Common myeloid progenitor, CD34-positive (primary cell): ENCODE measurements at regions not wholly inside any gene's neighbourhood (a gene's known extent, or its start where the extent isn't known, plus 50 kb on each side); places are given as distances from the start of the nearest gene placed in this dataset.
A peak's percentile ranks its signal among the peaks of the same experiment; 100 is the strongest.

Experiments
- CTCF ChIA-PET: fragments of 350-600 bp; sonication (Branson Sonifier 250); formaldehyde crosslinking; loops from one replicate; lab custom pipeline; 2021; ENCODE audit warnings: antibody characterized with exemption; lab: Charles Lee
- POLR2A ChIA-PET: fragments of 350-600 bp; sonication (Branson Sonifier 250); formaldehyde crosslinking; loops from one replicate; lab custom pipeline; 2021; ENCODE audit warnings: antibody characterized with exemption; lab: Charles Lee
- DNase-seq, 3 donors: peaks; one replicate each; pipeline versions ENCODE4 v3.0.0 to v3.0.0-alpha.2; 2013
- H3K27ac ChIP-seq, 2 experiments: 1 replicate in 1 of 2; 2 replicates in 1 of 2; pipeline ENCODE4 v1.7.0; 2013; ENCODE audit warnings: inconsistent platforms in 2 of 2, low read length in 2 of 2, mild to moderate bottlenecking in 2 of 2, low read depth in 1 of 2, moderate library complexity in 1 of 2; ENCODE audit not compliant: severe bottlenecking in 2 of 2, insufficient read depth in 1 of 2, poor library complexity in 1 of 2
- H3K27me3 ChIP-seq, 5 experiments: replicated peaks in 2 of 5; 1 replicate in 3 of 5; 2 replicates in 2 of 5; pipeline versions ENCODE4 v1.6.1 to v1.7.0; 2013; ENCODE audit warnings: low read length in 4 of 5, mild to moderate bottlenecking in 2 of 5, moderate library complexity in 2 of 5, inconsistent platforms in 1 of 5; ENCODE audit not compliant: insufficient read depth in 5 of 5, control insufficient read depth in 4 of 5
- H3K36me3 ChIP-seq, 4 experiments: 1 replicate in 2 of 4; 2 replicates in 2 of 4; pipeline versions ENCODE4 v1.6.1 to v1.7.0; 2013; ENCODE audit warnings: low read length in 3 of 4, control low read depth in 1 of 4, mild to moderate bottlenecking in 1 of 4; ENCODE audit not compliant: control insufficient read depth in 4 of 4, insufficient read depth in 4 of 4
- H3K4me1 ChIP-seq, 4 experiments: 1 replicate in 3 of 4; 2 replicates in 1 of 4; pipeline versions ENCODE4 v1.6.1 to v1.7.1; 2013; ENCODE audit warnings: low read length in 3 of 4, mild to moderate bottlenecking in 3 of 4, control low read depth in 1 of 4, inconsistent platforms in 1 of 4, moderate library complexity in 1 of 4; ENCODE audit not compliant: control insufficient read depth in 4 of 4, insufficient read depth in 4 of 4; ENCODE audit errors: control extremely low read depth in 1 of 4
- H3K4me3 ChIP-seq, 7 experiments: 1 replicate in 4 of 7; 2 replicates in 3 of 7; pipeline versions ENCODE4 v1.5.1 to v1.7.0; 2013; ENCODE audit warnings: mild to moderate bottlenecking in 7 of 7, low read length in 6 of 7, moderate library complexity in 6 of 7, inconsistent platforms in 2 of 7, low read depth in 2 of 7, control low read depth in 1 of 7; ENCODE audit not compliant: insufficient read depth in 4 of 7, control insufficient read depth in 1 of 7; ENCODE audit errors: extremely low read depth in 1 of 7
- H3K9me3 ChIP-seq, 5 experiments: 1 replicate in 4 of 5; 2 replicates in 1 of 5; pipeline versions ENCODE4 v1.6.1 to v1.7.1; 2013; ENCODE audit warnings: low read length in 4 of 5, mild to moderate bottlenecking in 2 of 5, inconsistent platforms in 1 of 5, low read depth in 1 of 5, moderate library complexity in 1 of 5; ENCODE audit not compliant: control insufficient read depth in 4 of 5, insufficient read depth in 2 of 5; ENCODE audit errors: control extremely low read depth in 1 of 5
- WGBS: methylation state at CpG from one replicate; pipeline ENCODE4 v1.1.5; 2013; ENCODE audit not compliant: insufficient coverage; 5-methylcytosine and 5-hydroxymethylcytosine counted together

GRCh38 chr11:36837831-36838437 lies 239.9 kb upstream of the RAG2 start:
- no CpG with 5 or more reads among the region's 1 CpG for WGBS
- Histone ChIP-seq H3K4me3 (no peak overlapping the region), H3K27me3 (no peaks in the 10 kb centered on the region), H3K36me3 (no peaks in the 10 kb centered on the region), H3K4me1 (no peaks in the 10 kb centered on the region), H3K9me3 (peaks cover 0 to 2% (median 0%) of the 10 kb centered on the region in 5 experiments), H3K27ac (no peak overlapping the region)
- CTCF ChIA-PET: no interaction called here
- no peak for DNase-seq
- POLR2A ChIA-PET: no interaction called here

- no peak for DNase-seq
- no peaks in the 10 kb centered on the region for H3K4me1 ChIP-seq
- H3K36me3 ChIP-seq: no peaks in the 10 kb centered on the region
- no peak overlapping the region for H3K27ac ChIP-seq
- H3K4me3 ChIP-seq: no peak overlapping the region
- ChIA-PET POLR2A (no interaction called here), CTCF (no interaction called here)
- WGBS: 95% methylated on average over 6 of the region's 10 CpGs
- H3K9me3 ChIP-seq: no peaks in the 10 kb centered on the region
- H3K27me3 ChIP-seq: peaks cover 0 to 3% (median 2%) of the 10 kb centered on the region in 5 experiments
Measured at GRCh38 chr11:36825251-36825650, 227.2 kb upstream of the RAG2 start.

GRCh38 chr11:36824349-36824748 lies 226.3 kb upstream of the RAG2 start:
- Histone ChIP-seq H3K4me3 (no peak overlapping the region), H3K27me3 (peaks cover 0 to 3% (median 2%) of the 10 kb centered on the region in 5 experiments), H3K27ac (no peak overlapping the region), H3K9me3 (no peaks in the 10 kb centered on the region), H3K36me3 (no peaks in the 10 kb centered on the region), H3K4me1 (no peaks in the 10 kb centered on the region)
- POLR2A ChIA-PET: interaction anchor here (0.6 kb wide), 1 partner anchor 714 kb away, joined by 3 read pairs; no protein-coding TSS in a partner anchor
- CTCF ChIA-PET: no interaction called here
- no peak for DNase-seq
- WGBS: no CpG with 5 or more reads among the region's 1 CpG

- CTCF ChIA-PET: interaction anchor here (0.8 kb wide), 1 partner anchor 18 kb away, joined by 3 read pairs; no protein-coding TSS in a partner anchor
- no peaks in the 10 kb centered on the region for H3K4me1 ChIP-seq
- no peaks in the 10 kb centered on the region for H3K9me3 ChIP-seq
- no peak overlapping the region for H3K27ac ChIP-seq
- H3K27me3 ChIP-seq: peaks cover 0 to 3% (median 2%) of the 10 kb centered on the region in 5 experiments
- no peak for DNase-seq
- H3K4me3 ChIP-seq: no peak overlapping the region
- POLR2A ChIA-PET: no interaction called here
- no peaks in the 10 kb centered on the region for H3K36me3 ChIP-seq
- no CpG with 5 or more reads among the region's 1 CpG for WGBS
Measured at GRCh38 chr11:36822829-36823228, 224.8 kb upstream of the RAG2 start.

- Histone ChIP-seq H3K27me3 (peaks cover 0 to 2% (median 0%) of the 10 kb centered on the region in 5 experiments), H3K4me1 (no peaks in the 10 kb centered on the region), H3K27ac (no peak overlapping the region), H3K36me3 (no peaks in the 10 kb centered on the region), H3K9me3 (no peaks in the 10 kb centered on the region), H3K4me3 (no peak overlapping the region)
- WGBS: 78% methylated on average over 1 of the region's 2 CpGs
- DNase-seq: peak in 1 of 3 donors; percentile 4
- ChIA-PET CTCF (interaction anchor here (2.2 kb wide), 1 partner anchor 7 kb away, joined by 4 read pairs; no protein-coding TSS in a partner anchor), POLR2A (no interaction called here)
Measured at GRCh38 chr11:36818410-36818809, 220.4 kb upstream of the RAG2 start.

GRCh38 chr11:36817336-36817965 lies 219.4 kb upstream of the RAG2 start:
- Histone ChIP-seq H3K36me3 (no peaks in the 10 kb centered on the region), H3K4me1 (no peaks in the 10 kb centered on the region), H3K27ac (no peak overlapping the region), H3K27me3 (peaks cover 0 to 2% (median 0%) of the 10 kb centered on the region in 5 experiments), H3K9me3 (no peaks in the 10 kb centered on the region), H3K4me3 (no peak overlapping the region)
- POLR2A ChIA-PET: no interaction called here
- CTCF ChIA-PET: no interaction called here
- no peak for DNase-seq
- 86% methylated on average over 4 of the region's 6 CpGs for WGBS

DNA sequence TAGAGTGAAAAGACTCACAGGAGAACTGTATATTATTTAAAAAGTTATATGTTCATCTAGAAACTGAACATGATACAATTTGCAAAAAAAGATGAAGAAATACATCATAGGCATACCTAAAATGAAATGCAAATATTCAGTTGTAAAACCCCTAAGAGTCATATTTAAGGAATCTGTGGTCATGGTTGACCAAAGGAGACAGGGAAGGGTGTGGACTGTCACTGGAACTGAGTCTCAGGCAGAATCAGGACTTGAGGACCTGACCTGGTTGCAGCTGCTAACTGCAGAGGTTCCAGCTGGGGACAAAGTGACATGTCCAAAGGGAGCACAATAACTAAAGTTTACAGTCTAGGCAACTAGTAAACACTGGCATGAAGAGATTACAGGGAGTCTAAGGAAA lies 211.3 kb upstream of the RAG2 start:
- DNase-seq: no peak
- POLR2A ChIA-PET: no interaction called here
- CTCF ChIA-PET: no interaction called here

More for the DNA sequence above, 211.3 kb upstream of the RAG2 start:
- no peak overlapping the region for H3K27ac ChIP-seq
- H3K4me3 ChIP-seq: no peak overlapping the region
- no peaks in the 10 kb centered on the region for H3K4me1 ChIP-seq
- peaks cover 0 to 2% (median 0%) of the 10 kb centered on the region in 5 experiments for H3K27me3 ChIP-seq
- no peaks in the 10 kb centered on the region for H3K9me3 ChIP-seq
- H3K36me3 ChIP-seq: no peaks in the 10 kb centered on the region
